ENCODE measurements at regions not wholly inside any gene's neighbourhood (a gene's known extent, or its start where the extent isn't known, plus 50 kb on each side); places are given as distances from the start of the nearest gene placed in this dataset.
"Not testable (repeated sequence)": the region's sequence is repeated elsewhere in the genome, so short reads cannot be mapped to it uniquely, and the experiment has no call there.

DNA sequence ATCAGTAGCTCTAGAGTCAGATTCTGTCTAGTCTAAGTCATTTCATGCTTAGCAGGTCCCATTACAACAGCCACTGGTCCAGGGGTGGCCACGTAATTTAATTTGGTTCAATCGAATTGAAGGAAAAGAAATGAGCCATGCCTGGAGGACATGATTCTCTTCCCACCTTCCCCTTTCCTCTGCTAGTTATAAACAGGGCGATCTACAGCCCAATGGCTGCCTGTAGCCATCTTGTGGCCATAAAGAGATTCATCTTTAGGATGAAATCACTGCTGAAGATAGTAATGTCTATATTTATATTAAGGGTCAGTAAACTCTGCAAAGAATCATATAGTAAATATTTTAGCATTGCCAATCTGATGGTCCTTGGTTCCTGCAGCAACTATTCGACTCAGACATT lies 107.4 kb downstream of the SPDYE17 start:
- DNase-seq, result not testable (repeated sequence)

DNA sequence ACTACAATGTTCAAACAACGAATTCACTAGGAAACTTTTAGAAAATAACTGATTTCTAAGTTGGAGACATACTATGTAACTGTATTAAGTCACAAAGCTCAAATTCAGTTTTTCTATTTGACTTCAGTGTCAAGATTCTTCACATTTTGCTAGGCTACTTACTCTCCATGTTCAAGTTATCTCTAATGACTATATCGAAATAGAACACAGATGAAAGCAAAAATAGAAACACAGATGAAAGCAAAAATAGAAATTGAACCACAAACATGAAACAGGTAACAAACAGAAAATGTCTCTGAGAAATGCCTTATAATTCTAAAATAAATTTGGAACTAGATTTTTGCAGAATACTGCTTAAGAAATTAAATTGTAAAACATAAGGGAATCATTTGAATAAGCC lies 113.5 kb downstream of the SPDYE17 start:
- not testable (repeated sequence) for DNase-seq

DNA sequence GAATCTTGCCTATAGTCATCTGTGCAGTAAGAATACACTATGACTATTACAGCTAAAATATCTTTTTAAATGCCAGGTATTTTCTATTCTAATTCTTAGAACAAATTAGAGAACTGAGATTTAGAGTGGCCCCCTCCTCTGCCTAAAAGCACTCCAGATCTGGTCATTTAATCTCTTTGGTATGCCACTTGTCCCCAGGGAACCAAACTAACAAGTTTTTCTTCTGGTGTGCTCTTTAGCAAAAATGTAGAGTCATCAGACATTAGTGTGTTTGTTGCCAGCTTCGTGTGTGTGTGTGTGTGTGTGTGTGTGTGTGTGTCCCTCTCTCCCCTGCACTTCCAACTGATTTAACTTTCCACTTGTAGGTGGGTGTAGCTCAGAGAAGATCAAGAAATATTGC lies 117.8 kb downstream of the SPDYE17 start:
- not testable (repeated sequence) for DNase-seq

DNA sequence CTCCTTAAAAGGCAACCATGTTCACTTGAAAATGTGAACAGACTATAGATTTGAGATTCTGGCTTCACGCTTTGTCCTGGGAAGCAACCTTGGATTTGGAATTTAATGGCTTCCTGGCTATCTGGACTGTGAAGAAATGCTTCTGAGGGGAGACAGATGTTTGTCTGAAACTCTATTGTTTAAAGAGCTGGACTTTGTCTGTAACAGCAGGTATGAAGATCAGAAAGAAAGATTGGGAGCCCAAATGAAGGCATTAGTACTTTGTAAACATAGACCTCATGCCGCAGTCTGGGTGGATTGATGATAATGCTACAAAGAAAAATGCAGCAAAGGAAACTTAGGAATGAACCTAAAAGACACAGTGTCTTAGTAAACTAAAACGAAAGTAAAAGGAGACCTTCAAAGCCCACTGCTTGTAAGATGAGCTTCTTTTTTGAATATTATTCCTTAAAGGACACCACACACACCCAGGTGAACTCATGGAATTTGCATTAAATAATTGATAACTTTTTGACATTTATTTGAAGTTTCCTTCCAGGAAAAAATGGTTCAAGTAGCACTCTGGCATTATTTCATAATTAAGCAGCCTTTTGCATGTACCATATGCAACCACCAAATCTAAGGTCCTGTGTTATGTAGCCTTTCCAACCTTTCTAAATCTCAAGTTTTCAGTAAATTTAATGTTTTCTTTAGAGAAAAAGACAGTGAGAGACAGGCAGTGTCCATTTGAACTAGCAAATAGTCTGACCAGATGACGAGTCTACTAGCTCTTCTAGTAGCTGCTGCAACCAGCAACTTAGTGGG lies 119.9 kb downstream of the SPDYE17 start:
- DNase-seq, result not testable (repeated sequence)

DNA sequence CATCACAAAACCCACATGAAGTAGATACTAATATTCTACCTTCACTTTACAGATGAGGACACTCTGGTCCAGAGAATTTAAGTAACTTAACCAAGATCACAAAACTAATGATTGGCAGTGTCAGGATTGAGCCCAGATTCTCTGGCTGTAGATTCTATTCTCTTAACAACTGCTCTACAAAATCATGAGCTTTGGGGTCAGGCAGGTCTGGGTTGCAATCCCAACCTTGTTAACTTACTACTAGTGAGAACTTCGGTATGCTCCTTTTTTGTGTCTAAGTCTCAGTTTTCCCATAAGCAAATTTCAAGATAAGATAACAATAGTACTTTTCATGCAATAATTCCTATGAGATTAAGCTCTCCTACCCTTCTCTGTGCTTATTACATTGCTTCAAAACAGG lies 127.5 kb downstream of the SPDYE17 start:
- not testable (repeated sequence) for DNase-seq

DNA sequence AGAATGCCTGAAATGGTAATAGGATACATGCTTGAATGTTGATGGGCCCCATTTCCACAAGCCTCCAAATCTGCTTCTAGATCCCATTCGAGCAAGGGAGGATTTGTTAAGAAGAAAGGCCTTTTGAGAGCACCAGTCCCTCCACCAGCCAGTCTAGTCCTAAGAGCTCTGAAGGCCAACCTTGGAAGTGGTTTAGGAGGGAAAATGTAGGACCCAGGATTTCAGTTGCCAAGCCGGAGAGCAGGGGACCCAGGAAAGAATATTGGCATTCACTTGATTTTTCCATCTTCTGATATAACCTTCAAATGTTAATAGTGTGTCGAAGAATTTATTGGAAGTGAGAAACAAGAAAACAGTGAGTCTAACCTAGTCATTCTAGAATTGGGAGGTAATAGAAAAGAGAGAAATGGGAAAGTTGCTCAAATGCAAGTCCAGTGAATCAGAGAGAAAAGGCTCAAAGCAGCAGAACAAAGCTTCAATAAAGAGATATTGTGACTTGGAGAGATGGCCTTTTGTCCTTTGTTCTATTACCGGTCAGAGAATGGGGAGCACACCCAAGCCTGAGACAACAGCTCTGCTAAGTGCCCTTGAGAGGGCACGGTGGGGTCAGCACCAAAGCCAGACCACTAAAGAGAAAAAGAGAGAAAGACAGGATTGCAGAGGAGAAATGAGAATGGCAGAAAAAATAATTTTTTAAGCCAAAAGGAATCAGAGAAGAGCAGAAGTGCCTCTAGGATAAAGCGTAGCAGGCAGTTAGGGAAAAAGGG lies 130.0 kb downstream of the SPDYE17 start:
- not testable (repeated sequence) for DNase-seq

DNA sequence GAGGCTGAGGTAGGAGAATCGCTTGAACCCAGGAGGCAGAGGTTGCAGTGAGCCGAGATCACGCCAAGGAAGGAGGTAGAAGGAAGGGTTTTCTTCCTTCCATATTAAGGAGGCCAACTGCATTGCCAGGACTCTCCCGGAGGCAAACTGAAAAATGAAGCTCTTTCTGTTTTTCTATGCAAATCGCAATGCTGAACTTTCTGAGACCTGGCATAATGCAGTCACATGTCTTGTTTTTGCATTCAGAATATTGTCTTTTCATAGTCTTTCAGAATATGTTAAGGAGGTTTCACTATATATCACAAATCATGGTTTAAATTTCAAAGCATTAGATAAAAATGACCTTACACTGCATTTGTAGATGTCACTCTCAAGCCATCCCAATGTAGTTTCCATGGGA lies 133.4 kb downstream of the SPDYE17 start:
- DNase-seq, result not testable (repeated sequence)

DNA sequence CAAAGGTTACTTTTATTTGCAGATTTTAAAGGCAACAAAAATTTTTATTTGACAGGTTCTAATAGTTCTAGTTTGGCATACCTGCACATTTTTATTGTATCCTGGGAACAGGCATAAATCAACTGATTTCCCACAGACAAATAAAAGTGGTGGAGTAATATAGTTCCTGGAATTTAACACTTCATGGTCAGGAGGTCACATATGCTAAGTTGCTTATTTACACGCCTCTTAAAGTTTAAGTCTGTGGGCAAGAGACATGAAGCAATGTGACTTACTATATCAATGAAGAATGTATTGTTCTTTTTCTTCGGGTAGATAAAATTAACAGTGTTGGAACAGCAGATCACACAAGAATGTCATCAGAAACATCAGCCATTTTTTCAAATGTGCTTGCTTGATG lies 135.2 kb downstream of the SPDYE17 start:
- not testable (repeated sequence) for DNase-seq

DNA sequence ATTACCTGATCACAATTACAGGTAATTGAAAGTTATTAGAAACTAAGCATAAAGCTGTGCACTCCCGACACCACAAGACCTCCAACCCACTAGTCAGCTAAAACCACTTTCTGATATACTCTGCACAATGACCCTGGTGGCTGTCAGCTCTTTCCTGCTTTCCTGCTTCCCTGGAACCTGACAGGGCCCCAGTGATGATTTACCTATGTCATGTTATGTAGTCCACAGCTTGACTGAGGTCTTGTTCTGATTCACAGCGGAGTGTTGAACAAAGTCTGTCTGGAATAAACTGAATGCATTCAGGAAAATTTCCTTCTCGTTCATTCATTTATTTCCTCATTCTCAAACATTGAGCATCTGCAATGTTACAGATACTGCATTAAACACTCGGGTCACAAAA lies 136.5 kb downstream of the SPDYE17 start:
- not testable (repeated sequence) for DNase-seq

DNA sequence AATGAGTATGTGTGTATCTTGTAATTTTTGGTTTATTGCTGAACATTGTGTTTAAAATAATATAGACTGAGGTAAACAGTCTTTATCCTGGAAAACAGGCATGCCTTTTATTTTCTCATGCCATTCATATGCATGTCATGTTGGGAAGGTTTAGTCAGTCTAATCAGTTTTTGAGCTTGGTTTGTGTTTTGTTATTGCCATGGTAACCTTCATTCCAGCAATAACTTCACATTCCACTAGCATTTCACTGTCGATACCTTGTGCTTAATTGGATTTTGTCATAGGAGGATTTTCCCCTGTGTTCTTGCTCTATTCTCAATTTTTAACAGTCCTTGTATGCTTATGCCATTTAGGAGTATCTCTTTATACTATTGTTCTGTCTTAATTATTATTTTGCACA lies 140.4 kb downstream of the SPDYE17 start:
- DNase-seq, result not testable (repeated sequence)

DNA sequence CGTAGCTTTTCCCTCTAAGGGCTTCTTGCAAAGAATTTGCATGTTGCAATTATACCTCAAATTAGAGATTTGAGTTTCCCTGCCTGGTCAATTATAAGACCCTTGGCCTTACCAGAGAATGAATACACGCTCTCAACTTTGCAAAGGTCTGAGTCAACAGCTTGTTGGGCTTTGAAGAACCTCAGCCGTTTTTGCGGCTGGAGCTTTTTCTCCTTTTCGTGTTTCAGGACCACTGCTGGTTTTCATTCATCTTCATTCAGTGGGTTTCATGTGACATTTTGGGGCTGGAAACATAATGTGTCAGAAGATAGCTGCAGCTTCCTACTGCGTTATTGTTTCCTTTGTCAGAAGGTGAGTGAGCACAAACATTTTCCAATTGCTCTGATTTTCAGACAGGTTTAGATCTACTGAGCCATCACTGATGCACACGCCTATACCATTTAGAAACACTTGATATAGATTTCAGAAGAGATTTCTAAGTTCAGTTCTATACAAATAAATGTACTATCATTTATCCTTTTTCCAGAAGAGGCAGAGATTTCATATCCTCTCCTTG lies 152.3 kb downstream of the SPDYE17 start:
- DNase-seq, result not testable (repeated sequence)

DNA sequence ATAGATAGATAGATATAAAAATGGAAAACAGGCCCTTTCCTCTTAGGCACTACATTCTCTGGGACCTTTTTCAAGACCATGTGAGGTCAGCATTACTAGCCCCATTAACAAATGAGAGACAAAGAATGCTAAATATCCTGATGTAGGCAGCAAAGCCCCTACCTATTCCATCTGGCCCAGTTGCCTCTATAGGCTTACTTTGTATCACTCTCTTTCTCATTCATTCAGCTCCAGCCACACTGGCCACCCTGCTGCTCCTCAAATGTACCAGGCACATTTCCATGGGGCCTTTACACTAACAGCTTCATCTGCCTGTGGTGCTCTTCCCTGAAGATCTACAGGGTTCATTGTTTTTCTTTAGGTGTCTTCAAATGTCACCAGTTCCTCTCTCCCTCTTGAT lies 156.4 kb downstream of the SPDYE17 start:
- not testable (repeated sequence) for DNase-seq

DNA sequence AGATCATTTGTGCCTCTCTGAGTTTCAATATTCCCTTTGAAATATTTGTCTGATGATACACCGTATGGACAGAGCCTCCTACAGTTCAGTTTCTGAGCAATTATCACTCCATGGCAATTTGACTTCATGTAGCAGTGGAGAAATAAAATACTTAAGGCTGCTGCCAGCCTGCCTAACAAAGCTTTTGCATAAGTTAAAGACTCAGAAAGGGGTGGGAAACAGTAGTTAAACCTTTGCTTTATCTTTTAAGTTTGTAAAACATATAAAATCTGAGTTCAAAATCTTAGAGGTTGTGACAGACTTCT lies 161.7 kb downstream of the SPDYE17 start:
- not testable (repeated sequence) for DNase-seq

DNA sequence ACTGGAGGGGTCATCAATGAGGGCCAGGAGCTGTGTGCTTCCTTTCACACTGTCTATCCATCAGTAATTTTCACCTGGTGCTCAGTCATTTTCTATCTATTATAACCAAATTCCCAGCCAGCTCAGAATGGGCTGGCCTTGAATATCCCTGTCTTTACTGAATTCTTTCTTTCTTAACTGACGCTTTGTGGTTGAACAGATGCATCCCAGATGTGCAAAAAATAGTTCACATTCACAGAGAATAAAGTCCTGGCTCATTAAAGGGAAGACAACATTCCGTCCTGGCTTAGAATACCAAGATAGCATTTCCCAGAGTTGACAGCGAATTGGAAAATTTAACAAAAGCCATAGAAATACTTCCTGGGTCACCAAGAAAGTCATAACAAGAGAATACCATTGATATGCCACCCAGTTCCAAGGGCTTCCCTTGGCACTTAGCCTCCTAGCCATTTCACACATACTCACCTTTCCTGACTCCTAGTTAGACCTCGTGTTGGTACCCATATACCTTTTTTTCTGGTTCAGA lies 164.7 kb downstream of the SPDYE17 start:
- DNase-seq, result not testable (repeated sequence)

DNA sequence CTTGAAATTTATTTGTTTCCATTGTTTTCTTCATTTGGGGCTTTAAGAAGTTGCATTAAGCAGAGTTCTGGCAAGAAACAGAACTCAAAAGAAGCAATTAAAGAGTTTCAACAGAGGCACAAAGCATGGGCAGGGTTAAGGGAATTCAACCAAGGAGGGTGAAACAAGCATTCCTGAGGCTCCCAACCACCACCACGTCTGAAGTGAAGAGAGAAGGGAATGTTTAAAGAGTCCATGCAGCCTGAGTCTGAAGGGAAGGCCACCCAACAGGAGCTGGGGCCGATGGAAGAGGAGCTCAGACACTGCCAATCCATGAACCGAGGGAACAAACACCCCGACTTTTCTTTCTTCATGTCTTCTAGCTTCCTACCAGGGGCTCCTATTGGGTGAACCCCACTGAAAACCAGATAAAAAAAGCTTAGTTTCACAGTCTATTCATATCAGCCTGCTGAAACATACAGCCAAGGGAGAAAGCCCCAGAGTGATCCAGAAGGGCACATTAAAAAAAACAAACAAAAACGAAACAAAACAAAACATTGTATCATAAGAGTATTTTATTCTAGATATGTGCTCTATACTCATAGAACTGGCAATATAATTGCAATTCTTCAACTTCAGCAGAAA lies 168.9 kb downstream of the SPDYE17 start:
- not testable (repeated sequence) for DNase-seq

DNA sequence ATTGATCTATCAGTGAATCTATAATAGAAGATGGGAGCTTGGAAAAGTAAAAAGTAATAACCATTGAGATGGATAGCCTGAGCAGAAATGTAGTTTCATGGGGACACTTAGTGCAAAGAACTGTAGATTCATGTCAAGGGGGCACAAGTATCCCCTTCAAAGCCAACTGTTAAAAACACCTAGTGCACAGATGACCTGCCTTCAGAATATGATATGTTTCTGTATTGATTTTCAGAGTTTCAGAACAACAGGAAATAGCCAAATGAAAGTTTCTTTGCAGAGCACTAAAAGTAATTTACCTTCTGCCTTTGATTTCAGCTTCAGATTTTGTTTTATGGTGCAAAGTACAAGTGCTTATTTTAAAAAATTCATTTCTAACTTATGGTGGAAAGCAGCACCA lies 169.9 kb downstream of the SPDYE17 start:
- not testable (repeated sequence) for DNase-seq

DNA sequence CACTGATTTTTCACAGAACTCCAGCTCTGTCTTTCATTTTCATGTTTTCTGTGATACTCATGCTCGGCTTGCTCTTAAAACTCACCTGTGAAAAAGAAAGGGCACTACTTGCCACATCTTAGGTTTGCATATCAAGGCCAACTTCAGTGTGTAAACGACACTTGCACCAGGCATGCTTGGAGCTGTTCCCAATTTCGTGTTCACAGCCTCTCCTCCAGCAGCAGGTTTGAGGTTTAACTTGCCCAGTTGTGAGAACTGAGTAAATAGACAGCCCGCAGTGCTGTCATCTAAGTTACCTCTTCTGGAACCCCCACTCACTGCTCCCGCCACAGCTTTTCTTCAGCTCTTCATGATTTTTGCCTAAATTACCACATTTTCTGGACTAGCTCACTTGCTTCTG lies 172.2 kb downstream of the SPDYE17 start:
- not testable (repeated sequence) for DNase-seq

DNA sequence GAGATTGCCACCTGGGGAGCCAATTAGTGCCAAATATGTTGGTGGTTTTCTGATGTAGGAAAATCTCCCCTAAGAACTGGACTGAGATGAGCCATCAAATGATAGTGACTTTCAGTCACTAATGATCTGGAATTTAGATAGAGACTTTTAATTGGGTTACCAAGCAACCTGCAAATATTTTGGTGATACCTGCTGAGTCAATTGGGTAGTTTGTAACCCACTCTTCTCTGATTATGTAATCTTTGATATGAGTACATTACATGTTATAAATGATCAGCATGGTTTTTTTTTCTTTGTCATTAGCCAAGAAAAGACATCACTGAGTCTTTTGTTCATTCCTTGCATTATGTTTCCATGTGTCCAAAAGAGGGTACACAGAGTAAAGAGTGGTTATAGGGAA lies 177.5 kb downstream of the SPDYE17 start:
- not testable (repeated sequence) for DNase-seq

DNA sequence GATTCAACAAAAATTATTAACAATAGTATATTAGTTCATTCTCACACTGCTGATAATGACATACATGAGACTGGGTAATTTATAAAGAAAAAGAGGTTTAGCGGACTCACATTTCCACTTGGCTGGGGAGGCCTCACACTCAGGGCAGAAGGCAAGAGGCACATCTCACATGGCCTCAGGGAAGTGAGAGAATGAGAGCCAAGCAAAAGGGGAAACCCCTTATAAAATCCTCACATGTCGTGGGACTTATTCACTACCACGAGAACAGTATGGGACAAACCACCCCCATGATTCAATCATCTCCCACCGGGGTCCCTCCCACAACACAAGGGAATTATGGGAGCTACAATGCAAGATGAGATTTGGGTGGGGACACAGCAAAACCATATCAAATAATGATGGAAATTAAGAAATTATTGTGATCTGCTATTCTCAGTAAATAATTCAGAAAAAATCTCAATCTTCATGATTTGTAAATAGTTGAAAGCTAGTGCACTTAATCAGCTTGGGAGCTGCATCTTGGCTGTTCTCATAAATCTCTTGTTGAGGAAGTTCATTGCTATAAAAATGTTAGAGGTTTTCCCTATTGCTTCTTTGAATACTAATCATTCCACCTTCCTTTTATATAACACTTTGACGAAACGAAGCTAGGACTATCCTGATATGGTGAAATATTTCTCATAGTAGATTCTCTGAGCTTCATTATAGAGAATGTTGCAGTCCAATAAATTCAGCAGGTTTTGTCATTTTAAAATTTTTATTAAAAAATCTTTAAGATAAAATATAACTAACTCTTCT lies 179.2 kb downstream of the SPDYE17 start:
- DNase-seq, result not testable (repeated sequence)

DNA sequence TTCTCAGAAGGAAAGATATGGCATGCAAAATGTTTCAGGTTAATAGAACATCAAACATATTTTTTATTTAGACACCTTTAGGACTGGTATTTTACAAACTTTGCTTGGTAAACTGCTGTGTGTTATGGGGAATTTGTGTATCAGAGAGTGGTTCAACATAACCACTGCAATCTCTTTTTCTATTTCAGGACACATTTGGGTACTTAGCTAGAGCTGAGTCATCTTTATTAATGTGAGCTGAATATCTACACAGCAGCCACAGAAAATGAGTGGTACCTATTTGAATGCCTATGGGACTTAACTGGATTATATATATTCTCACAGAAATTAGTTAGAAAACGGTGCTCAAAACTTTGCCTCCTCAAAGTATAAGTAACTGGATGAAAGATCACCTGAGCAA lies 179.8 kb downstream of the SPDYE17 start:
- DNase-seq, result not testable (repeated sequence)

DNA sequence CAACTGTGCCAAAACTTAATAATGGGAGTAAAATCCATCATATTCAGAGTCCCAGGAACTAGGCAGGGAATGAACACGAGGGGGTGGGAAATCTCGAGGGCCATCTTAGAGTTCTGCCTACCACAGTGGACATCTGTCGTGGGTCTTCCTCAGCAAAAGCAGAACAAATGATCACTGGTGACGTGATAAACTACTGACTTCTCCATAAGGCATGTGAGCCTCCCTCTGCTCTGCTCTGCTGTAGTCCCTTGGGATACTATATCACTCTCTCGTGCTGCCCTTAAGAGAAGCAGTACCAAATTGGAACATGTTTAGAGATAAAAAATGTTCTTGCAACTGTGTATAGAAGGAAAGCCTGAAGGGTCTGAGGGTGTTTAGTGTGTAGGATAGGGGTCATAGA lies 180.5 kb downstream of the SPDYE17 start:
- DNase-seq, result not testable (repeated sequence)

DNA sequence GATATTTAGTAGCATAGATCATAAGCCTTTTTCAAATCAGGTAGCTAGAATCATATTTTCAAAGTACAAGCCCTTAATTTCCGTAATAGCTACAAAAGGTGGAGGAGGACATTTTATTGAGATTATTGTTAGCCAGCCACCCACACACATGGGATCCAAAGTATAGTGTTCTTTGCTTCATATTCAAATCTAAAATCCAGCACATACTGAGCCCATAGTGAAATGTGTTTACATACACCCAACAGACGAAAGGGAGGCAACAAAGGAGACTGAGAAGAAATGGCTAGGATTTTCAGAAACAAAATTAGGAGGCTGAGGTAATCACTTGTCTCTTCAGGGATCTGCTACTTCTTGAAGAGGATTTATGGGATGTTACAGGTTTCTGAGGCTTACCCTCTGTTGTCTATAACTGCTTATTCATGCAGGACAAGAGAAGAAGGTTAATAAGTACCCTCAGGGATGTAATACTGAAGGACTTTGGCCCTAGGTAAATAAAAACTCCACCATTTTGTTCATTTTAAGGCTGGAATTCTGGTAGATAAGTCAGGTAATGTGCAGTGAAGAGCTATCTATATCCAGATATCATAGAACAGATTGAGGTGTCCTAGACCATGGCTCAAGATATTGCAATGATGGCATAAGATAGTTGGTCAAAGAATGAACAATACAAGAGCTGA lies 182.1 kb downstream of the SPDYE17 start:
- not testable (repeated sequence) for DNase-seq

Measured in T1000 (cell line).